ENCODE measurements at regions not wholly inside any gene's neighbourhood (a gene's known extent, or its start where the extent isn't known, plus 50 kb on each side); places are given as distances from the start of the nearest gene placed in this dataset.
"Not testable (repeated sequence)": the region's sequence is repeated elsewhere in the genome, so short reads cannot be mapped to it uniquely, and the experiment has no call there.

GRCh38 chr17:68152161-68152571, 95.7 kb upstream of the AMZ2 start:
- Histone ChIP-seq H3K9ac (ENCODE audit: insufficient read depth, low read length) (no peak overlapping the region), H3K4me1 (ENCODE audit: control insufficient read depth, extremely low read depth, insufficient read depth, low read length) (no peaks in the 10 kb centered on the region), H3K4me2 (ENCODE audit: extremely low read depth, insufficient read depth, low read length) (no peak overlapping the region), H3K36me3 (ENCODE audit: control insufficient read depth, insufficient read depth, low read length) (no peaks in the 10 kb centered on the region), H3K27ac (ENCODE audit: insufficient read depth, low read length) (no peak overlapping the region), H3K4me3 (replicated peaks in 1 of 4; ENCODE audit: control extremely low read depth in 1 of 4, insufficient read depth in 1 of 4, low read depth in 3 of 4, low read length in 4 of 4) (no peak overlapping the region), H3K27me3 (ENCODE audit: control insufficient read depth, insufficient read depth, low read length) (no peaks in the 10 kb centered on the region), H2AFZ (ENCODE audit: low read length) (no peak overlapping the region), H4K20me1 (ENCODE audit: control insufficient read depth, extremely low read depth, insufficient read depth, low read length) (no peaks in the 10 kb centered on the region), H3K9me3 (ENCODE audit: control insufficient read depth, insufficient read depth, low read depth, low read length) (no peaks in the 10 kb centered on the region), H3K79me2 (ENCODE audit: control insufficient read depth, insufficient read depth, low read length) (no peaks in the 10 kb centered on the region)
- no peak for DNase-seq (ENCODE audit: low read depth in 2 of 2)
- TF ChIP-seq EZH2 (IDR thresholded peaks at IDR 0.05; ENCODE audit: low read length, missing control alignments) (no peak), CTCF (conservative IDR thresholded peaks at IDR 0.05 in 1 of 2, IDR thresholded peaks at IDR 0.05 in 1 of 2; ENCODE audit: low read depth in 1 of 2, low read length in 2 of 2) (no peak)

- no peaks in the 10 kb centered on the region for H3K36me3 ChIP-seq (ENCODE audit: control insufficient read depth, insufficient read depth, low read length)
- no peak overlapping the region for H3K4me3 ChIP-seq (replicated peaks in 1 of 4; ENCODE audit: control extremely low read depth in 1 of 4, insufficient read depth in 1 of 4, low read depth in 3 of 4, low read length in 4 of 4)
- H3K9me3 ChIP-seq (ENCODE audit: control insufficient read depth, insufficient read depth, low read depth, low read length), result no peaks in the 10 kb centered on the region
- H2AFZ ChIP-seq (ENCODE audit: low read length), result no peak overlapping the region
- no peak for TF ChIP-seq CTCF (conservative IDR thresholded peaks at IDR 0.05 in 1 of 2, IDR thresholded peaks at IDR 0.05 in 1 of 2; ENCODE audit: low read depth in 1 of 2, low read length in 2 of 2)
- no peak for TF ChIP-seq EZH2 (IDR thresholded peaks at IDR 0.05; ENCODE audit: low read length, missing control alignments)
- no peak overlapping the region for H3K27ac ChIP-seq (ENCODE audit: insufficient read depth, low read length)
- H3K4me1 ChIP-seq (ENCODE audit: control insufficient read depth, extremely low read depth, insufficient read depth, low read length), result no peaks in the 10 kb centered on the region
- H3K9ac ChIP-seq (ENCODE audit: insufficient read depth, low read length), result no peak overlapping the region
- no peaks in the 10 kb centered on the region for H3K27me3 ChIP-seq (ENCODE audit: control insufficient read depth, insufficient read depth, low read length)
- no peaks in the 10 kb centered on the region for H4K20me1 ChIP-seq (ENCODE audit: control insufficient read depth, extremely low read depth, insufficient read depth, low read length)
- no peak for DNase-seq (ENCODE audit: low read depth in 2 of 2)
- no peaks in the 10 kb centered on the region for H3K79me2 ChIP-seq (ENCODE audit: control insufficient read depth, insufficient read depth, low read length)
- no peak overlapping the region for H3K4me2 ChIP-seq (ENCODE audit: extremely low read depth, insufficient read depth, low read length)
These were observed 92.2 kb upstream of the AMZ2 start for GRCh38 chr17:68155692-68156091.

GRCh38 chr17:68161644-68162428, 86.0 kb upstream of the AMZ2 start:
- Histone ChIP-seq H3K9ac (ENCODE audit: insufficient read depth, low read length) (no peak overlapping the region), H3K4me3 (replicated peaks in 1 of 4; ENCODE audit: control extremely low read depth in 1 of 4, insufficient read depth in 1 of 4, low read depth in 3 of 4, low read length in 4 of 4) (no peak overlapping the region), H3K27me3 (ENCODE audit: control insufficient read depth, insufficient read depth, low read length) (no peaks in the 10 kb centered on the region), H3K9me3 (ENCODE audit: control insufficient read depth, insufficient read depth, low read depth, low read length) (no peaks in the 10 kb centered on the region), H3K4me1 (ENCODE audit: control insufficient read depth, extremely low read depth, insufficient read depth, low read length) (no peaks in the 10 kb centered on the region), H2AFZ (ENCODE audit: low read length) (no peak overlapping the region), H3K79me2 (ENCODE audit: control insufficient read depth, insufficient read depth, low read length) (no peaks in the 10 kb centered on the region), H3K27ac (ENCODE audit: insufficient read depth, low read length) (no peak overlapping the region), H3K4me2 (ENCODE audit: extremely low read depth, insufficient read depth, low read length) (no peak overlapping the region), H4K20me1 (ENCODE audit: control insufficient read depth, extremely low read depth, insufficient read depth, low read length) (no peaks in the 10 kb centered on the region), H3K36me3 (ENCODE audit: control insufficient read depth, insufficient read depth, low read length) (no peaks in the 10 kb centered on the region)
- DNase-seq (ENCODE audit: low read depth in 2 of 2), result no peak
- TF ChIP-seq CTCF (conservative IDR thresholded peaks at IDR 0.05 in 1 of 2, IDR thresholded peaks at IDR 0.05 in 1 of 2; ENCODE audit: low read depth in 1 of 2, low read length in 2 of 2) (no peak), EZH2 (IDR thresholded peaks at IDR 0.05; ENCODE audit: low read length, missing control alignments) (no peak)

GRCh38 chr17:68168273-68169164, 79.3 kb upstream of the AMZ2 start:
- not testable (repeated sequence) for H3K4me2 ChIP-seq (ENCODE audit: extremely low read depth, insufficient read depth, low read length); H3K9ac ChIP-seq (ENCODE audit: insufficient read depth, low read length); H3K27ac ChIP-seq (ENCODE audit: insufficient read depth, low read length); DNase-seq (ENCODE audit: low read depth in 2 of 2); H2AFZ ChIP-seq (ENCODE audit: low read length); H4K20me1 ChIP-seq (ENCODE audit: control insufficient read depth, extremely low read depth, insufficient read depth, low read length); H3K9me3 ChIP-seq (ENCODE audit: control insufficient read depth, insufficient read depth, low read depth, low read length); H3K79me2 ChIP-seq (ENCODE audit: control insufficient read depth, insufficient read depth, low read length); H3K36me3 ChIP-seq (ENCODE audit: control insufficient read depth, insufficient read depth, low read length); H3K27me3 ChIP-seq (ENCODE audit: control insufficient read depth, insufficient read depth, low read length); H3K4me3 ChIP-seq (replicated peaks in 1 of 4; ENCODE audit: control extremely low read depth in 1 of 4, insufficient read depth in 1 of 4, low read depth in 3 of 4, low read length in 4 of 4); H3K4me1 ChIP-seq (ENCODE audit: control insufficient read depth, extremely low read depth, insufficient read depth, low read length)

Data from fibroblast of lung (primary cell).